Osteoblast (primary cell): ENCODE measurements at regions not wholly inside any gene's neighbourhood (a gene's known extent, or its start where the extent isn't known, plus 50 kb on each side); places are given as distances from the start of the nearest gene placed in this dataset.

ENCODE experiments used
- DNase-seq: peaks from one replicate; pipeline ENCODE4 v3.0.0; 2011; ENCODE audit warnings: low spot score, mixed read lengths; ENCODE audit not compliant: insufficient read length; ENCODE audit errors: missing footprints
- H2AFZ ChIP-seq: 2 replicates; pipeline ENCODE4 v1.6.0; 2011; ENCODE audit warnings: mild to moderate bottlenecking, low read length
- H3K27ac ChIP-seq: 2 replicates; pipeline ENCODE4 v1.5.1; 2011; ENCODE audit warnings: mild to moderate bottlenecking, low read depth, low read length, moderate library complexity
- H3K27me3 ChIP-seq: 2 replicates; pipeline ENCODE4 v1.6.0; 2012; ENCODE audit warnings: mild to moderate bottlenecking, control low read depth, inconsistent platforms, low read length, moderate library complexity; ENCODE audit not compliant: insufficient read depth
- H3K36me3 ChIP-seq: 2 replicates; pipeline ENCODE4 v1.5.1; 2011; ENCODE audit warnings: mild to moderate bottlenecking, low read length, control low read depth, moderate library complexity; ENCODE audit not compliant: insufficient read depth
- H3K4me1 ChIP-seq: 2 replicates; pipeline ENCODE4 v1.5.1; 2011; ENCODE audit warnings: mild to moderate bottlenecking, low read length, control low read depth, moderate library complexity; ENCODE audit not compliant: insufficient read depth
- H3K4me2 ChIP-seq: 2 replicates; pipeline ENCODE4 v1.6.0; 2011; ENCODE audit warnings: mild to moderate bottlenecking, low read length; ENCODE audit not compliant: insufficient read depth
- H3K4me3 ChIP-seq: fragments of 200-600 bp; sonication (generic); 3 replicates; pipeline ENCODE4 v1.5.1; 2012; ENCODE audit warnings: mild to moderate bottlenecking, low read length, inconsistent platforms; ENCODE audit not compliant: insufficient read depth
- H3K79me2 ChIP-seq: 2 replicates; pipeline ENCODE4 v1.6.0; 2012; ENCODE audit warnings: mild to moderate bottlenecking, low read length, control low read depth, inconsistent platforms; ENCODE audit not compliant: insufficient read depth
- H3K9me3 ChIP-seq: 2 replicates; pipeline ENCODE4 v1.5.1; 2011; ENCODE audit warnings: low read depth, low read length, control low read depth
- H4K20me1 ChIP-seq: 2 replicates; pipeline ENCODE4 v1.6.0; 2012; ENCODE audit warnings: mild to moderate bottlenecking, low read length, control low read depth; ENCODE audit not compliant: insufficient read depth
- TF ChIP-seq, protein P1 (sequence below): IDR thresholded peaks from 2 replicates; pipeline ENCODE4 v1.5.1; 2011; ENCODE audit warnings: mild to moderate bottlenecking, low read depth, low read length, moderate library complexity; ENCODE audit errors: extremely low read depth

- Histone ChIP-seq H3K27me3 (no peaks in the 10 kb centered on the region), H3K4me2 (no peak overlapping the region), H3K27ac (no peak overlapping the region), H3K79me2 (no peaks in the 10 kb centered on the region), H3K36me3 (no peaks in the 10 kb centered on the region), H3K9me3 (no peaks in the 10 kb centered on the region), H3K4me3 (no peak overlapping the region), H4K20me1 (no peaks in the 10 kb centered on the region), H2AFZ (no peak overlapping the region), H3K4me1 (peaks cover 19% of the 10 kb centered on the region)
- TF ChIP-seq, protein P1, sequence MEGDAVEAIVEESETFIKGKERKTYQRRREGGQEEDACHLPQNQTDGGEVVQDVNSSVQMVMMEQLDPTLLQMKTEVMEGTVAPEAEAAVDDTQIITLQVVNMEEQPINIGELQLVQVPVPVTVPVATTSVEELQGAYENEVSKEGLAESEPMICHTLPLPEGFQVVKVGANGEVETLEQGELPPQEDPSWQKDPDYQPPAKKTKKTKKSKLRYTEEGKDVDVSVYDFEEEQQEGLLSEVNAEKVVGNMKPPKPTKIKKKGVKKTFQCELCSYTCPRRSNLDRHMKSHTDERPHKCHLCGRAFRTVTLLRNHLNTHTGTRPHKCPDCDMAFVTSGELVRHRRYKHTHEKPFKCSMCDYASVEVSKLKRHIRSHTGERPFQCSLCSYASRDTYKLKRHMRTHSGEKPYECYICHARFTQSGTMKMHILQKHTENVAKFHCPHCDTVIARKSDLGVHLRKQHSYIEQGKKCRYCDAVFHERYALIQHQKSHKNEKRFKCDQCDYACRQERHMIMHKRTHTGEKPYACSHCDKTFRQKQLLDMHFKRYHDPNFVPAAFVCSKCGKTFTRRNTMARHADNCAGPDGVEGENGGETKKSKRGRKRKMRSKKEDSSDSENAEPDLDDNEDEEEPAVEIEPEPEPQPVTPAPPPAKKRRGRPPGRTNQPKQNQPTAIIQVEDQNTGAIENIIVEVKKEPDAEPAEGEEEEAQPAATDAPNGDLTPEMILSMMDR = no peak
- DNase-seq = no peak
Observed at GRCh38 chr14:53524391-53524790, 371.3 kb upstream of the DDHD1 start.

DNA sequence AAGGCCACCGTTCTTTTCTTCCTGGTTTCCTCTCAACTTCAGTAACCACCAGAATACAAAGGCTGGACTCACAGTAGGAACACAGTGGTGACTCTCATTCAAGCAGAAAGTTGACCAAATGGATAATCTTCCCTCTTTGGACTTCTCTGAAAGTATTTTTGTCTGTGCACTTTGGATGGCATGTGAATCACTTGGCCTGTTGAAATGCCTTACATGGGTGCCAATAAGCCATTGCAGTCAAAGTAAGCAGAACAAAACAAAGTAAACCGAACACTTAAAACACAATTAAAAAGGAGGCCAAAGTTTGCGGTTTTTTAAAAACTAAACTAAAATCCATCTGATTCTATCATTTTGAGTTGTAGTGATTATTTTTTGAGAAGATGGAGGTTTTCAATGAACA, 370.1 kb upstream of the DDHD1 start:
- Histone ChIP-seq H3K79me2 (no peaks in the 10 kb centered on the region), H3K27ac (no peak overlapping the region), H3K27me3 (no peaks in the 10 kb centered on the region), H3K4me3 (no peak overlapping the region), H3K4me1 (peaks cover 28% of the 10 kb centered on the region), H3K9me3 (no peaks in the 10 kb centered on the region), H4K20me1 (no peaks in the 10 kb centered on the region), H3K4me2 (no peak overlapping the region), H3K36me3 (no peaks in the 10 kb centered on the region), H2AFZ (no peak overlapping the region)
- DNase-seq = no peak
- TF ChIP-seq, protein P1 = no peak

DNA sequence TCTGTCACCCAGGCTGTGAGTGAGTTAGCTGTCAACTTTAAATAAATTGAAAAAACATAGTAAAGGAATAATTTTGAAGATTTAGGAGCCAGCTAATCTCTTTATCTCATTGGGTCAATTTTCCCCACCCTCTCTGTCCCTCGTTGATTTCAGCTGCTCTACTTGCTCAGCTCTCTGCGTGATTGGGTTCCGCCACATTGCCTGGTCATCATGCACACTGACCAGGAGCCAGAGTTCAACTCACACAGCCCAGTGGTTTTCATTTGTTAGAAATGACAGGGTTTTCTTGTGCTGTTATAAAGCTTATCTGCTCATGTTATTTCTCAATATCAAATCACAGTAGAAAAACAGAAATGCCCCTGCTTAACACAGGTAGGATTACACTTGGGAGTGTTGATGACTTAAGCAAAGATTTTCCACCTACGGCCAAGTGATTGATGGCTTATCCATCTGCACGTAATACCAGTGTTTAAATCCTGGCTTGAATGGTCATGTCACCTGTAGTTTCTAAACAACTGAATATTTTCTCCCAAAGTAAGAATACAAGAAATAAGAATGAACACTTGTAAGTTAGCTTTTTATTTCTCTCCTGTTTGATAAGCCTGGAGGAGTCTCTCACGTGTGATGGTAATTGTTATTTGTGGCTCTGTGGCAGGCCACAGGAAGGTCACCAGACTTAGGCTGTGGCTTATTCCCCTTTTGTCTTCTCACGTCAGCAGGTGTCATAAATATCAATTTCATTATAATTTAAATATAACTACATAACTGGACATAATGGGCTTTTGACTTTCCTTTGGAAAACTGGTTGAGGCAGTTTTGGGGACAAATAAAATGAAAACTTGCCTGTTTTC, 367.2 kb upstream of the DDHD1 start:
- Histone ChIP-seq H3K4me1 (peaks cover 46% of the 10 kb centered on the region), H3K4me3 (no peak overlapping the region), H3K79me2 (no peaks in the 10 kb centered on the region), H3K9me3 (no peaks in the 10 kb centered on the region), H2AFZ (no peak overlapping the region), H3K4me2 (no peak overlapping the region), H4K20me1 (no peaks in the 10 kb centered on the region), H3K27me3 (no peaks in the 10 kb centered on the region), H3K36me3 (no peaks in the 10 kb centered on the region), H3K27ac (no peak overlapping the region)
- DNase-seq = no peak
- TF ChIP-seq, protein P1 = no peak

DNA sequence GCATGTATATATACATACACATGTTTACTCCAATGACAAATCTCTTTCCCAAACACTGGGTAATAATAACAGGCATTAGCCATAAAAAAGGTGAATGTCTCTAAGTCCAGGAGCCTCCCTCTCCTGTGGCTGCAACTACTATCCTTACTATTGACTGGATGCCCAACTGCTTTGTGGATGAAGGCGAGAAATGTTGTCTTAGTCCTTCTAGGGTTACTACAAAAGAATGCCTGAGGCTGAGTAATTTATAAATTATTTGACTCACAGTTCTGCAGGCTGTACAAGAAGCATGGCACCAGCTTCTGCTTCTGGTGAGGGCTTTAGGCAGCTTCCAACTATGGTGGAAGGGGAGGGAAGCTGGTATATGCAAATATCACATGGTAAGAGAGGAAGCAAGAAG, 366.0 kb upstream of the DDHD1 start:
- DNase-seq = no peak
- no peaks in the 10 kb centered on the region for H3K36me3 ChIP-seq
- TF ChIP-seq, protein P1 = no peak
- H2AFZ ChIP-seq = no peak overlapping the region
- H4K20me1 ChIP-seq = no peaks in the 10 kb centered on the region
- H3K27ac ChIP-seq = no peak overlapping the region
- H3K27me3 ChIP-seq = no peaks in the 10 kb centered on the region
- no peaks in the 10 kb centered on the region for H3K79me2 ChIP-seq
- H3K4me1 ChIP-seq = peaks cover 48% of the 10 kb centered on the region
- no peaks in the 10 kb centered on the region for H3K9me3 ChIP-seq
- H3K4me3 ChIP-seq = no peak overlapping the region
- no peak overlapping the region for H3K4me2 ChIP-seq
